ENCODE measurements at regions not wholly inside any gene's neighbourhood (a gene's known extent, or its start where the extent isn't known, plus 50 kb on each side); places are given as distances from the start of the nearest gene placed in this dataset.

DNA sequence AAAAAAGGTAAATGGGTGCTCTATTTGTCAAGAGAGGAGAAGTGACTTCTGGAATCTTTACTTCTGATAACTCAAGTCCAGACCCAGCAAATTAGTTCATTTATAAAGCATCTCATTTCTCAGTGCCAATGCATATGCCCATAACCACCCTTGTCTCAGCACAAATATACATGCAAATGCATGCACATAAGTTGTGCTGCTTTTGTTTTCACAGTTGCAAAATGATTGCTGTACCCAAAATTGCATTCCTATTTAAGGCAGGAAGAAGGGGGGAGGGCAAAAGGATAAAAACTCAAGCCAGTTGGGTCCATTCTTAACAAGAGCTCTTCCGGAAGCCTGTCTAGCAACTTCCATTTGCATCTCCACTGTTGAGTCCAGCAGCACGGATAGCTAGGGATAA lies 61.3 kb upstream of the FAM20A start:
- Histone ChIP-seq H3K4me2 (no peak overlapping the region), H2AFZ (no peak overlapping the region), H3K27me3 (no peaks in the 10 kb centered on the region), H3K4me1 (ENCODE audit: insufficient read depth) (no peaks in the 10 kb centered on the region), H3K9me3 (ENCODE audit: low read depth) (no peaks in the 10 kb centered on the region), H3K36me3 (replicated peaks; ENCODE audit: insufficient read depth, low read depth) (no peaks in the 10 kb centered on the region), H3K79me2 (no peaks in the 10 kb centered on the region), H4K20me1 (ENCODE audit: insufficient read depth, poor library complexity, severe bottlenecking) (no peaks in the 10 kb centered on the region), H3K4me3 (no peak overlapping the region), H3K9me2 (replicated peaks; ENCODE audit: insufficient read depth) (no peaks in the 10 kb centered on the region), H3K27ac (no peak overlapping the region)
- TF ChIP-seq EZH2phosphoT487 (IDR thresholded peaks at IDR 0.05; ENCODE audit: low read depth, severe bottlenecking, unreplicated experiment) (no peak), EZH2 (IDR thresholded peaks at IDR 0.05; ENCODE audit: borderline replicate concordance) (no peak)
- TF ChIP-seq, protein P1, sequence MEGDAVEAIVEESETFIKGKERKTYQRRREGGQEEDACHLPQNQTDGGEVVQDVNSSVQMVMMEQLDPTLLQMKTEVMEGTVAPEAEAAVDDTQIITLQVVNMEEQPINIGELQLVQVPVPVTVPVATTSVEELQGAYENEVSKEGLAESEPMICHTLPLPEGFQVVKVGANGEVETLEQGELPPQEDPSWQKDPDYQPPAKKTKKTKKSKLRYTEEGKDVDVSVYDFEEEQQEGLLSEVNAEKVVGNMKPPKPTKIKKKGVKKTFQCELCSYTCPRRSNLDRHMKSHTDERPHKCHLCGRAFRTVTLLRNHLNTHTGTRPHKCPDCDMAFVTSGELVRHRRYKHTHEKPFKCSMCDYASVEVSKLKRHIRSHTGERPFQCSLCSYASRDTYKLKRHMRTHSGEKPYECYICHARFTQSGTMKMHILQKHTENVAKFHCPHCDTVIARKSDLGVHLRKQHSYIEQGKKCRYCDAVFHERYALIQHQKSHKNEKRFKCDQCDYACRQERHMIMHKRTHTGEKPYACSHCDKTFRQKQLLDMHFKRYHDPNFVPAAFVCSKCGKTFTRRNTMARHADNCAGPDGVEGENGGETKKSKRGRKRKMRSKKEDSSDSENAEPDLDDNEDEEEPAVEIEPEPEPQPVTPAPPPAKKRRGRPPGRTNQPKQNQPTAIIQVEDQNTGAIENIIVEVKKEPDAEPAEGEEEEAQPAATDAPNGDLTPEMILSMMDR (IDR thresholded peaks at IDR 0.05; ENCODE audit: poor library complexity) = no peak
- DNase-seq (ENCODE audit: low spot score) = no peak
- 90% methylated on average over 2 of the region's 2 CpGs for WGBS (ENCODE audit: low lambda C conversion rate, missing lambda C conversion rate)

DNA sequence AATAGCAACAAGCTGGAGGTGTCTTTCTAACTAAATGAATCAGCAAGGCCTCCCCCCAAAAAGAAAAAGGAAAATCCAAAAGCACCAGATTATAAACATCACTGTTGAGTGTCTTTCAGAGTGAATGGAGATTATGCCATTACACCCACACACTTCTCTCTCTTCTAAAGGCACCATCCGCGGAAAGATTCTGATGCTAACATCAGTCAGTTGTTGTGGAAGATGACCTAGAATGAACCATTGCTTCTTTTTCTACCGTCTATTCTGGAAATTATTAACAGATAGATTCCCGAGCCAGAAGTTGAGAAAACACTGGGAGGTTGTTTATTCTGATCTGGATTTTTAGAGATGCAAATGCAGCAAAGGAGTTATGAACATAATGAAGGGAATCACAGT lies 60.9 kb upstream of the FAM20A start:
- Histone ChIP-seq H3K4me3 (no peak overlapping the region), H3K36me3 (replicated peaks; ENCODE audit: insufficient read depth, low read depth) (no peaks in the 10 kb centered on the region), H3K27me3 (no peaks in the 10 kb centered on the region), H3K4me2 (no peak overlapping the region), H3K9me3 (ENCODE audit: low read depth) (no peaks in the 10 kb centered on the region), H3K27ac (no peak overlapping the region), H3K9me2 (replicated peaks; ENCODE audit: insufficient read depth) (no peaks in the 10 kb centered on the region), H2AFZ (no peak overlapping the region), H4K20me1 (ENCODE audit: insufficient read depth, poor library complexity, severe bottlenecking) (no peaks in the 10 kb centered on the region), H3K4me1 (ENCODE audit: insufficient read depth) (no peaks in the 10 kb centered on the region), H3K79me2 (no peaks in the 10 kb centered on the region)
- 43% methylated on average over 4 of the region's 4 CpGs for WGBS (ENCODE audit: low lambda C conversion rate, missing lambda C conversion rate)
- no peak for DNase-seq (ENCODE audit: low spot score)
- no peak for TF ChIP-seq EZH2 (IDR thresholded peaks at IDR 0.05; ENCODE audit: borderline replicate concordance)
- no peak for TF ChIP-seq EZH2phosphoT487 (IDR thresholded peaks at IDR 0.05; ENCODE audit: low read depth, severe bottlenecking, unreplicated experiment)
- TF ChIP-seq, protein P1 (IDR thresholded peaks at IDR 0.05; ENCODE audit: poor library complexity) = no peak

DNA sequence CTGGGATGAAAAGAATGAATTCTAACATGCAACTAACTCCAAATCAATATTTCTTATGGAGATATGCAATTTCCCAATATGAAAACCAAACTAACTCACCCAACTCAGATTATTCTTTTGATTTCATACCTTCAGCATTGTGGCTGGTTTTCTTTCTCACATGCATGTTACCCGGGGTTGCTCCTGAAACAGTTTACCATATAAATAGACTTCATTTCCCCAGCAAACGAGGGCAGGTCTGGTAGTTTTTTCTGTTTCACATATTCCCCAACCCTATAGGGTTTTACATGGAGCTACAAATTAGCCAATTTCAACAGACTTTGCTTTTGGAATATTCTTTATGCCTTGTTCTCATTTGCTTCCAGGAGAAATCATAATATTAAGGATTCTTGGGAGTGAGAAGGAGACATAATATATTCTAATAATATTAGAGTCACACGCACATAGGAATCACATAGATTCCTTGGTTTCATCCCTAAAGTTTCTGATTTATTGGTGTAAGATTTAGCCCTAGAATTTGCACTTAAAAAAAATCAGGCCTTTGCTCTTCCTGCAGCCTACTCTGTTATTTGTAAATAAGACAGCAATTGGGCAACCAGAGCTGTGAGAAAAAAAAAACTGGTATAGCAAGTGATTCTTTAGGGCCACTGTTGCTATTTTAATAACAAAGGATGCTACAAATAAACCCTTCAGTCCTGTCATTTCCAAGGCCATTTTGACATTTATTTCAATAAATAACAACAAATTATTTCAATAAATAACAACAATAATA lies 60.3 kb upstream of the FAM20A start:
- no peak overlapping the region for H2AFZ ChIP-seq
- no peaks in the 10 kb centered on the region for H3K9me3 ChIP-seq (ENCODE audit: low read depth)
- TF ChIP-seq EZH2phosphoT487 (IDR thresholded peaks at IDR 0.05; ENCODE audit: low read depth, severe bottlenecking, unreplicated experiment) (no peak), EZH2 (IDR thresholded peaks at IDR 0.05; ENCODE audit: borderline replicate concordance) (no peak)
- TF ChIP-seq, protein P1 (IDR thresholded peaks at IDR 0.05; ENCODE audit: poor library complexity) = no peak
- no peaks in the 10 kb centered on the region for H4K20me1 ChIP-seq (ENCODE audit: insufficient read depth, poor library complexity, severe bottlenecking)
- no peak overlapping the region for H3K4me3 ChIP-seq
- WGBS (ENCODE audit: low lambda C conversion rate, missing lambda C conversion rate) = 70% methylated on average over 3 of the region's 3 CpGs
- no peaks in the 10 kb centered on the region for H3K27me3 ChIP-seq
- no peaks in the 10 kb centered on the region for H3K36me3 ChIP-seq (replicated peaks; ENCODE audit: insufficient read depth, low read depth)
- H3K4me2 ChIP-seq = no peak overlapping the region
- H3K27ac ChIP-seq = no peak overlapping the region
- H3K9me2 ChIP-seq (replicated peaks; ENCODE audit: insufficient read depth) = no peaks in the 10 kb centered on the region
- no peaks in the 10 kb centered on the region for H3K4me1 ChIP-seq (ENCODE audit: insufficient read depth)
- DNase-seq (ENCODE audit: low spot score) = no peak
- no peaks in the 10 kb centered on the region for H3K79me2 ChIP-seq

Measured in hepatocyte (in vitro differentiated cells).